T-helper 17 cell (primary cell): ENCODE measurements at regions not wholly inside any gene's neighbourhood (a gene's known extent, or its start where the extent isn't known, plus 50 kb on each side); places are given as distances from the start of the nearest gene placed in this dataset.

Experiments used
- ATAC-seq: fragments of 150-1000 bp; cut with Tn5 transposase; 2 replicates; pipeline ENCODE4 v1.10.0; 2021; ENCODE audit warnings: mild to moderate bottlenecking, moderate library complexity
- DNase-seq, 3 donors: peaks; one replicate each; pipeline versions ENCODE4 v3.0.0 to v3.0.0-alpha.2; 2020 to 2021
- H3K9me3 ChIP-seq: one replicate; pipeline ENCODE4 v1.7.0; 2013; ENCODE audit warnings: low read length, mild to moderate bottlenecking; ENCODE audit not compliant: control insufficient read depth, poor library complexity, severe bottlenecking
- H3K27ac Mint-ChIP-seq: one replicate; pipeline ENCODE4 v1.8.0; 2022; ENCODE audit warnings: mild to moderate bottlenecking, moderate library complexity, mixed read lengths
- H3K27me3 Mint-ChIP-seq: one replicate; pipeline ENCODE4 v1.8.0; 2022; ENCODE audit warnings: mixed read lengths
- H3K36me3 Mint-ChIP-seq: one replicate; pipeline ENCODE4 v1.8.0; 2022; ENCODE audit warnings: low read depth, mixed read lengths
- H3K4me1 Mint-ChIP-seq: one replicate; pipeline ENCODE4 v1.8.0; 2022; ENCODE audit warnings: mild to moderate bottlenecking, mixed read lengths
- H3K4me3 Mint-ChIP-seq: one replicate; pipeline ENCODE4 v1.8.0; 2022; ENCODE audit warnings: mild to moderate bottlenecking, moderate library complexity, mixed read lengths

DNA sequence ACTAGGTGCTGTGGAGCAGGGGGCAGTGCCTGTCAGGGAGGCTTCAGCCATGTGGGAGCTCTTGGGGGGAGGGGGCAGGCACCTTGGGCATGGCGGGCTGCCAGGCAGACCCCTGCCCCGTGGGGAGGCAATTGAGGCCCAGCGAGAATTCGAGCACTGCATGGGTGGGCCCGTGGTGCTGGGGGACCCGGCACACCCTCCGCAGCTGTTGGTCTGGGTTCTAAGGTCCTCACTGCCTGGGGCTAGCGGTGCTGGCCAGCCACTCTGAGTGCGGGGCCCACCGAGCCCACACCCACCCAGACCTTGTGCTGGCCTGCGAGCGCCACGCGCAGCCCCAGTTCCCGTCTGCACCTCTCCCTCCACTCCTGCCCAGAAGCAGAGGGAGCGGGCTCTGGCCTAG lies 835.5 kb upstream of the CNTN5 start:
- H3K27ac Mint-ChIP-seq, result no peak overlapping the region
- ATAC-seq, result no peak

DNA sequence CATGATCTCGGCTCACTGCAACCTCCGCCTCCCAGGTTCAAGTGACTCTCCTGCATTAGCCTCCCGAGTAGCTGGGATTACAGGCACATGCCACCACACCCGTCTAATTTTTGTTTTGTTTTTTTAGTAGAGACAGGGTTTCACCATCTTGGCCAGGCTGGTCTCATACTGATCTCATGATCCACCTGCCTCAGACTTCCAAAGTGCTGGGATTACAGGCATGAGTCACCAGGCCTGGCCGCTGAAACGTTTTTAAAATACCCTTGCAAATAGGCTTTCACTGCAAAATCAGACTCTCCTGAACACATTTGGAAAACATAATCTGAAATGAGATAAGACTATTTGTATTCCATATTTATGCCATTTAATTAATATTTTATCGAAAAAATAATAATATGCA lies 826.1 kb upstream of the CNTN5 start:
- no peak overlapping the region for H3K4me3 Mint-ChIP-seq
- no peak overlapping the region for H3K27ac Mint-ChIP-seq
- H3K27me3 Mint-ChIP-seq, result no peaks in the 10 kb centered on the region
- no peaks in the 10 kb centered on the region for H3K9me3 ChIP-seq
- no peaks in the 10 kb centered on the region for H3K36me3 Mint-ChIP-seq
- ATAC-seq, result no peak
- no peaks in the 10 kb centered on the region for H3K4me1 Mint-ChIP-seq
- DNase-seq, result no peak

More for the DNA sequence above, 835.5 kb upstream of the CNTN5 start:
- H3K36me3 Mint-ChIP-seq, result no peaks in the 10 kb centered on the region
- H3K4me1 Mint-ChIP-seq, result no peaks in the 10 kb centered on the region
- no peaks in the 10 kb centered on the region for H3K27me3 Mint-ChIP-seq
- DNase-seq, result no peak
- no peak overlapping the region for H3K4me3 Mint-ChIP-seq
- H3K9me3 ChIP-seq, result no peaks in the 10 kb centered on the region

DNA sequence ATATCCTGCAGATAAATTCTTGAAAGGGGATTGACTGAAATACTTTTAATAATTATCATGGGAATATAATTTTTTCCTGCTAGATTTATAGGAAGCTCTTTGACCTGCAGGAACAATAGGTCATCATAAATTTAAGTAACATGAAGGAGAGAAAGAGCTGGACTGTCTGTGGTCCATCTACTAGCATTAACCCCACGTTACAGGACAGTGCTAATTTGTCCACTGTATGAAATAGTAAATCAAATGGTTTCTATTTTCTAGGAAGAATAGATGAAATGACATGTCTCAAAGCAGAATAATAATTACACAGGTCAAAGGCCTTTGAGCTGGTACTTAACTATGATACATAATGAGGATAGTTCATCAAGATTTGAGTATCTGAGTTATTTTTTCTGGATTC lies 825.4 kb upstream of the CNTN5 start:
- Mint-ChIP-seq H3K36me3 (no peaks in the 10 kb centered on the region), H3K4me1 (no peaks in the 10 kb centered on the region), H3K27ac (no peak overlapping the region), H3K27me3 (no peaks in the 10 kb centered on the region), H3K4me3 (no peak overlapping the region)
- ATAC-seq (no peak), DNase-seq (no peak)
- no peaks in the 10 kb centered on the region for H3K9me3 ChIP-seq

DNA sequence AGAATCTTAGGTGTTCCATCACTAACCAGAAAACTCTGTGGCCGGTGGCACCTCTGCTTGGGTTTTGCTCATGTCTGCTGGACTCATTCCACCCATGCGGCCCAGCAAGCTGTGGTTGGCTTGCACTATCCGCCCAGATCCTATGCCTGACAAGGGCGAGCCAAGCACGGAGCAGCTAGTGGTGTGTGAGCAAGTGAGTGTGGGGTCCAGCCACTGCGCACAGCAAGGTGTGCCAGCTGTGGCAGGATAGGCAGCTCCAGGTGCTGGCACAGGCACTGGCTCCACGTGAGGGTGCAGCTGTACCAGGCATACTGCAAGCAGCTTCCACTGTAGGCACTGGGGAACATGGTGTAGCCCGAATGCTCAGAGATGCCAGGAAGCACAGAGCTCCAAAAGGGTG lies 813.7 kb upstream of the CNTN5 start:
- DNase-seq (no peak), ATAC-seq (no peak)
- no peaks in the 10 kb centered on the region for H3K27me3 Mint-ChIP-seq
- H3K4me3 Mint-ChIP-seq, result no peak overlapping the region
- no peak overlapping the region for H3K27ac Mint-ChIP-seq
- H3K4me1 Mint-ChIP-seq, result no peaks in the 10 kb centered on the region
- no peaks in the 10 kb centered on the region for H3K36me3 Mint-ChIP-seq
- no peaks in the 10 kb centered on the region for H3K9me3 ChIP-seq

DNA sequence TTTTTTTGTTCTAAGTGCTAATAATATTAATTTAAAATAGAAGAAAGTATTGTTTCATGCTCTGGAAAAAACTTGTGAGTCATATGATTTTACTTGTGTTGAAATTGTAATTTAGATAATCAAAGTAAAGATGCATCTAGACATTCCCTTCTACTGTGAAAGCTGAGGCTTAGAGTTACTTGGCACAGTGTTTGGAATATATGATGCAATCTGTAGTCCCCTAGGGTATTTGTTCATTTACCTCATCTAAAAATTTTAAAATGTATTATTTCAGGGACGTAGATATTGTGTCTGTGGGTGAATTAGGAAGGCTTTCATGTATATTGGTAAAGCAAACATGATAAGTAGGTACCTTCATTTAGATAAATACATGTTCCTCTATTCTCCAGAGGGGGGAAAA lies 793.5 kb upstream of the CNTN5 start:
- ATAC-seq, result no peak
- no peaks in the 10 kb centered on the region for H3K4me1 Mint-ChIP-seq

DNA sequence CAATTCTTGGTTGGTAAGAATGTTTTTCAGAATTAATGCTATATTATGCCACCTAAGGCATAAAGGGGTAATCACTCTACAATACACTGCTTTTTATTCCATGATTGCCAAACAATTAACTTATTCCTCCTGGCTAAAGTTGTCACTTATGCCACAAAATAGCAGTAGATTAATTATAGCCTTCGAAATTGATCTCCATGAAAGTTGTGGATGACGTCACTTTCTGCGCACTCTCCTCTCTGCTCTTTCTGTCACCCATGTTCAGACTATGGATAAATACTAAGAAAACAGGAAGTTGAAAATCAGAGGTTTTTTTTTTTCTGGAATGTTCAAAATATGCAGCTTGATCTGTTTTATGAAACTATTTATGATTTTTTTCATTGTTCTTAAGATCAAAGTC lies 790.1 kb upstream of the CNTN5 start:
- H3K9me3 ChIP-seq, result no peaks in the 10 kb centered on the region
- H3K4me1 Mint-ChIP-seq, result no peaks in the 10 kb centered on the region
- no peaks in the 10 kb centered on the region for H3K36me3 Mint-ChIP-seq
- no peak for DNase-seq
- H3K4me3 Mint-ChIP-seq, result no peak overlapping the region
- no peak for ATAC-seq
- no peak overlapping the region for H3K27ac Mint-ChIP-seq
- H3K27me3 Mint-ChIP-seq, result no peaks in the 10 kb centered on the region

More for the DNA sequence above, 793.5 kb upstream of the CNTN5 start:
- Mint-ChIP-seq H3K27me3 (no peaks in the 10 kb centered on the region), H3K4me3 (no peak overlapping the region), H3K27ac (no peak overlapping the region), H3K36me3 (no peaks in the 10 kb centered on the region)
- H3K9me3 ChIP-seq, result no peaks in the 10 kb centered on the region
- DNase-seq, result no peak

DNA sequence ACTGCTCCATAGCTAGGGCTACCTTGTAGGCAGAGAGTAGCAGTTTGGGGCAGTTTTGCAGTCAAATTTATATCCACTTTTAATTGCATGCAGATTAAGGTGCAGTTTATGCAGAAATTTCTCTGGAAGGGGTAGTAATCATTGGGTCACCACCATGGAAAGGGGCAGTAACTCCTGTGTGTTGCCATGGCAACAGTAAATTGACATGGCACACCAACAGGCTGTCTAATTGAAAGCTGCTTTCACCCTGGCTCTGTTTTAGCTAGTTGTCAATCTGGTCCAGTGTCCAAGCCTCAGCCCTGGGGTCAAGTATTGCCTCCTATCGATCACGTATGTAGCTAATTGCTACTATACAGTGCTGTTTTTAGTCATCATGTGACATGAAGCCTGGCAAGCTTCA lies 786.1 kb upstream of the CNTN5 start:
- peaks cover 4% of the 10 kb centered on the region for H3K9me3 ChIP-seq
- Mint-ChIP-seq H3K27ac (no peak overlapping the region), H3K4me1 (no peaks in the 10 kb centered on the region), H3K36me3 (no peaks in the 10 kb centered on the region), H3K4me3 (no peak overlapping the region), H3K27me3 (no peaks in the 10 kb centered on the region)
- no peak for ATAC-seq
- no peak for DNase-seq

DNA sequence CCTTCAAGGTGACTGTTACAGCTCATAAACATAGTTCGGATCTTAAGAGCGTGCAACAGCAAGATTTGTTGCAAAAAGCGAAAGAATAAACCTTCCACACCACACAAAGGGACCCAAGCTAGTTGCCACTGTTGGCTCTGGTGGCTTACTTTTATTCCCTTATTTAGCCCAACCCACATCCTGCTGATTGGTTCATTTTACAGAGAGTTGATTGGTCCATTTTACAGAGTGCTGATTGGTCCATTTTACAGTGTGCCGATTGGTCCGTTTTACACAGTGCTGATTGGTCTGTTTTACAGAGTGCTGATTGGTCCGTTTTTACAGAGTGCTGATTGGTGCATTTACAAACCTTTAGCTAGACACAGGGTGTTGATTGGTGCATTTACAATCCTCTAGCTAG lies 776.9 kb upstream of the CNTN5 start:
- Mint-ChIP-seq H3K4me3 (no peak overlapping the region), H3K27me3 (no peaks in the 10 kb centered on the region), H3K4me1 (no peaks in the 10 kb centered on the region), H3K36me3 (no peaks in the 10 kb centered on the region), H3K27ac (no peak overlapping the region)
- H3K9me3 ChIP-seq, result peaks cover 4% of the 10 kb centered on the region
- ATAC-seq (no peak), DNase-seq (no peak)

DNA sequence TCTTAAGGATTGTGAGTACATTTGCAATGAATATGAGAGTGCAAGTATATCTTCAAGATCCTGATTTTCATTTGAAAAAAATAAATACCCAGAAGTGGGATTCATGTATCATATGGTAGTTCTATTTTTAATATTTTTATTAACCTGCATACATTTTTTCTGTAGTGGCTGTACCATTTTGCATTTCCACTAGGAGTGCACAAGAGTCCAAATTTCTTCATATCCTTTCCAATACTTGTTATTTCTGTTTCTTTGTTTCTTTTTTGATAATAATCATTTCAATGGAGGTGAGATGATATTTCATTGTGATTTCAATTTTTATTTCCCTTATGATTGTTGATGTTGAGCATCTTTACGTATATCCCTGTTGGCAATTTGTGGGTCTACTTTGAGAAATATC lies 759.8 kb upstream of the CNTN5 start:
- DNase-seq (no peak), ATAC-seq (no peak)
- H3K4me1 Mint-ChIP-seq, result no peaks in the 10 kb centered on the region
- H3K9me3 ChIP-seq, result no peaks in the 10 kb centered on the region
- H3K4me3 Mint-ChIP-seq, result no peak overlapping the region
- no peaks in the 10 kb centered on the region for H3K27me3 Mint-ChIP-seq
- no peaks in the 10 kb centered on the region for H3K36me3 Mint-ChIP-seq
- no peak overlapping the region for H3K27ac Mint-ChIP-seq

DNA sequence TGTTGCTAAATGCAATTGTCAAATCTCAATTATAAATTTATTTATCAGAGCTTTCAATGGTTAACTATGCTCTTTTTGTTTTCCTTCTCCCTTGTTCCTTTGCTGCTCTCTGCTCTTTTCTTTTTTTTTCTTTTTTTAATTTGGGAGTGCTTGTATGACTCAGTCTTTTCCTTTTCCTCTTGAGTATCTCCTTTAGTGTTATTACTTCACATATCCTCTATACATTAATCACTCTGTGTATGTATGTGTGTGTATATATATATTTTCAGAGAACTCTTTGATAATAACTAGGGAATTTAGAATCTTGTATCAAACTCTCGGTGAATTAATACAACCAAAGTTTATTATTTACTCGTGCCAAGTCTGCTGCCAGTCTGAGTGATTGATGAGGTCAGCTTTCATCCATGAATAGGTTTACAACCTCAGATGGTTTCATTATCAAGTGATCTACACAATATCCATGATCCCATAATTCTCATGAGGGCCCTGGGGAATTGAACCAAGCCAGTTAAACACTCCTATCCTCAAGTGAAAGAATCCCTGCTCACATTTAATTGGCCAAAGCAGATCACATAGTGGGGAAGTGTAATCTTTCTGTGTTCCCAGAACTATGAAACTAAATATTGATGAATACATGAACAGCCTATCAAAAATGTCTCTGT lies 743.4 kb upstream of the CNTN5 start:
- no peak overlapping the region for H3K4me3 Mint-ChIP-seq
- no peaks in the 10 kb centered on the region for H3K36me3 Mint-ChIP-seq
- H3K27me3 Mint-ChIP-seq, result no peaks in the 10 kb centered on the region
- H3K27ac Mint-ChIP-seq, result no peak overlapping the region
- ATAC-seq, result no peak
- no peaks in the 10 kb centered on the region for H3K4me1 Mint-ChIP-seq
- no peaks in the 10 kb centered on the region for H3K9me3 ChIP-seq
- no peak for DNase-seq

DNA sequence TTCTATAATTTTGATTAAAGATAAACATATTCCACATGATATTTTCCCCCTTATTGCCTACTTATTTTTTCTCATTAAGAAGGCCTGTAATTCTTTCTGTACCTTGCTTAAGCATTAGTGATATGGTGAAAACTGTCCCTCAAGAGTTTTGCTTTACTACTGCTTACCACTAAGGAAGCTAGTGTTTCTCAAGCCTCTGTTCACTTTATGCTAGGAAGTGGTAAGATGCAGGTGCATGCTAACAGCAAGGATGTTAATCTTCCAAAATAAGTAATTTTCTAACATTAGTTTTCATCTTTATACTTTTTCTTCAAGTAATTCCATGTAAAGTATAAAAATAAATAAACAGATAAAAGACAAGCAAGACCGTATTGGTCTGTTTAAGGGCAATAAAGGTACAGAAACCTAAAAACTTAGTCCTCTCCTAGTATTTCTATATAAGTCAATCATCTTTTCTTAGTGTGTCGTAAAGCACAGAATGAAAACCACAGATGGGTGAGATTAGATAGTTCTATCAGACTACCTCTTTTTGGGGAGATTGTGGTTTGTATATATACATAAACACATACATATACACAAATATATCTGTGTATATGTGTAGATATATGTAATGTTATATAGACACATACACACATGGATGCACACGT lies 731.0 kb upstream of the CNTN5 start:
- H3K4me3 Mint-ChIP-seq, result no peak overlapping the region
- H3K4me1 Mint-ChIP-seq, result no peaks in the 10 kb centered on the region
- no peak for DNase-seq
- H3K36me3 Mint-ChIP-seq, result no peaks in the 10 kb centered on the region
- no peak overlapping the region for H3K27ac Mint-ChIP-seq
- ATAC-seq, result no peak
- no peaks in the 10 kb centered on the region for H3K27me3 Mint-ChIP-seq
- H3K9me3 ChIP-seq, result no peaks in the 10 kb centered on the region

DNA sequence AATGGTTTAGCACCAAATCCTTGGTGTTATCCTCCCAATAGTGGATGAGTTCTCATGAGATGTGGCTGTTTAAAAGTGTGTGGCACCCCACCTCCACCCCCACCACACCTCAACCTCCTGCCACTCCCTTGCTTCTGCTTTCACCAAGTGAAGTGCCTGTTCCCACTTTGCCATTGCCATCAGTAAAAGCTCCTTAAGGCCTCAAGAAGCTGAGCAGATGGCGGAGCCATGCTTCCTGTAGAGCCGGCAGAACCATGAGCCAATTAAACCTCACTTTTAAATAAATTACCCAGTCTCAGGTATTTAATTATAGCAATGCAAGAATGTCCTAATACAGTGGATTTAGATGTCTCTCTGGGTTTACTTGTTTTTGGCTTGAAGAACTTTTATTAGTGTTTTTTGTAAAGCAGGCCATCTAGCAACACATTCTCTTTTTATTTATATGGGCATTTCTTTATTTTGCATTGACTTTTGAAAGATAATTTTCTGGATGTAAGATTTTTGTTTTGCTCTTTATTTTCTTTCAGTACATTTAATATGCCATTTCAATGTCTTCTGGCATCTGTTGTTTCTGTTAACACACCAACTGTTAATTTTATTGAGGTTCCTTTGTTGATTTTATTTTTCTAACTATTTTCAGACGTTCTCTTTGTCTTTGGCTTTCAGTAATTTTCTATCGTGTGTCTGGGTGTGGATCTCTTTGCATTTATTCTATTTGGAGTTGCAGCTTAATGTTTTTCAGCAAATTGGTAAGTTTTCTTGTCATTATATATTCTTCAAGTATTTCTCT lies 724.5 kb upstream of the CNTN5 start:
- no peak overlapping the region for H3K4me3 Mint-ChIP-seq
- H3K9me3 ChIP-seq, result no peaks in the 10 kb centered on the region
- ATAC-seq (no peak), DNase-seq (no peak)
- H3K36me3 Mint-ChIP-seq, result no peaks in the 10 kb centered on the region
- H3K27me3 Mint-ChIP-seq, result no peaks in the 10 kb centered on the region
- H3K4me1 Mint-ChIP-seq, result no peaks in the 10 kb centered on the region
- no peak overlapping the region for H3K27ac Mint-ChIP-seq

DNA sequence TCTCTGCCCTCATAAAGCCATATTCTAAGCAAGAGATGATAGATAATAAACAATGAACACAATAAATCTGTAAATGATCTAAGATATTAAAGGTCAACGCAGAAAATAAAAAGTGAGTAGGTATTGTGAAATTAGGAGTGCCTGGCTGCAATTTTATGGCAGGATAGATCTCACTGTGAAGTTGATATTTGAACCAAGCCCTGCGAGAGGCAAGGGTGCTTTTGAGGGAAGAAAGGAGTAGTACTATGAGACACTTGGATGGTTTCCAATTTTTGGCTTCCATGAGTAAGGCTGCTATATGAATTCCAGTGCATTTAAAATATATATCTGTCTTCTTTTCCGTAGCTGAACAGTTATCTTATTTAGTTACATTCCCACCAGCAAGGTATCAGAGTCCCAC lies 720.0 kb upstream of the CNTN5 start:
- H3K27ac Mint-ChIP-seq, result no peak overlapping the region
- H3K36me3 Mint-ChIP-seq, result no peaks in the 10 kb centered on the region
- no peak for DNase-seq
- H3K27me3 Mint-ChIP-seq, result no peaks in the 10 kb centered on the region
- no peaks in the 10 kb centered on the region for H3K9me3 ChIP-seq
- no peaks in the 10 kb centered on the region for H3K4me1 Mint-ChIP-seq
- no peak for ATAC-seq
- H3K4me3 Mint-ChIP-seq, result no peak overlapping the region
